CD4-positive, alpha-beta T cell treated with Interleukin-21 for 1 hour (primary cell): ENCODE measurements at regions not wholly inside any gene's neighbourhood (a gene's known extent, or its start where the extent isn't known, plus 50 kb on each side); places are given as distances from the start of the nearest gene placed in this dataset.

Experiments
- DNase-seq: peaks from one replicate; pipeline ENCODE4 v3.0.0-alpha.2; 2020

DNA sequence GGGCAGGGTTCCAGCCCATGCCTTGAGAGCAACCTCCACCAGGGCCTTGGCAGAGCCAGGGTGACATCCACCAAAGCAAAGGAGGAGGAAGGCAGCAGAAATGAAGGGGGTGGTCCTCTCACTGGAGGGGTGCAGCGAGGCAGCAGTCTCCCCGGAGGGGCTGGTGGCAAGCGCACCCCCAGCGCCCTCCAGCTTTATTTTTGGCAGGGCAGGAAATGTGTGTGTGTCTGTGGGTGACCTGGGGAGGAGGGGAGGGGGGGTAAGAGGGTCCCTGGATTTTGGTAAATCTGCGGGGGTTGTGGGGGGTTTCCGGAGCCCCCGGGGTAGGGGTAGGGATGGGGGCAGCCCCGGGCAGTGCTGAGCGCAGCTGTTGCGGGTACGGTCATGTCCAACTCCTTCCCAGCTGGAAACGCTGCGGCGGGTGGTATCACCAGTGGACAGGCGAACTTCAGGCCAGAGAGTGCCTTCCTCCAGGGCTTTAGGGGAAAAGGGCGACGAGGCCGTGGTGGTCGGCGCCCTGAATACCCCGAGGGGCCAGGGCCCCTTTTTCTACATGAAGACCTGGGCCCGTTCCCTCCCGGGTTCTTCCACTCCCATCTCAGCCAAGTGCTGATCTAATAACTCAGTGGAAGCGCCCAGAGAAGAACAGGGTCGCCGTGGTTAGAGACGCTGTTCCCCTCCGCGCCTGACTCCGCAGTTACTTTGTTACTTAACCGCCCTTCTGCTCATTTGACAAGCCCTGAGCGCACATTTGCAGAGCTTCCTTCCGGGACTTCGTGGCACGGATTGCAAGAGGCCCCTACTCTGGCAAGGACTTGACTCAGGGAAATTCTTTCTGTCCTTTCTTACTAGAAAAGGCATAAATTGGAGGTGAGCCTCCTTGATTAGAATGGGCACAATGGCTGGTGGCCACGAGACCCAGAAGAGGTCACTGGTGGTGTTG lies 55.2 kb downstream of the FOS start:
- DNase-seq: peak; percentile 66

DNA sequence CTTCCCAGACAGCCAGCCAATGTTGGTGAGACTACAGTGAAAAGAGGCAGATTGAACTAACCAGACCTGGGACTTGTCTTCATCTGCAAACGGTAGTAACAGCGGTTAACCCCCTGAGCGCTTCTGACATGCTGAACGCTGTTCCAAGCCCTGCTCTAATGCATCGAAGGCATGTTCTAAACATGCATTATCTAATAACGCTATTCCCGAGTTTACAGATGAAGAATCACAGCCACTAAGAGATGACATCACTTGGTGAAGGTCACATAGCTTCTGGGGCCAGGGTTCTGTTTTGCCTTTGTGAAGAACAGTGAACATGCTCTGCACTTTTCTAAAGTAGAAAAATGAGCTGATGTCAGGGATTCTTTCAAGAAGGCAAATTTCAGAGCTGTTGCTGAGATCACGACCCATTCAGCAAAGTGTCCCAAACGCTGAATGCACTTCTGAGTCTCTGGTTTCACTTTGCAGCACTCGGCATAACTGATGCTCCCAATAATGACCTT lies 56.0 kb downstream of the FOS start:
- no peak for DNase-seq

- no peak for DNase-seq
Measured at GRCh38 chr14:75335571-75335970, 56.9 kb downstream of the FOS start.

GRCh38 chr14:75338398-75338797 lies 59.8 kb downstream of the FOS start:
- DNase-seq: no peak

DNA sequence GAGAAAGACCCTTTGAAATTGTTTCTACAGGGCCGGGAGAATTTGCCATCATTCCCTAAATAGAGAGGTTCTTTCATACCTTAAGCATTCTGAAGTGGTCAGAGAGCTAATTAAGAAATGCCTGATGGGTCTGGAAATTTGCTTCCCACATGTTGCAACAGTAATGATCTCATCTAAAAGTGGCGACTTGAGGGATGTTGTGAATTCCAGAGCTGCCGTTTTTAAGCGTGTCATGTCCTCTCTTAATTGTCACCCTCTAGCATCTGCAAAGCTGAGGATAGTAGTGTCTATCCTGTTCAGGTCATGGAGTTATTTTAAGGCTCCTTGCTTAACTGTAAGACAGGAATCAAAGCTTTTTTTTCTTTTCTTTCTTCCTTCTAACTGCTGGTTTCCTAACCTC lies 60.4 kb downstream of the FOS start:
- no peak for DNase-seq

- DNase-seq: no peak
Measured at GRCh38 chr14:75340921-75341320, 62.3 kb downstream of the FOS start.

DNA sequence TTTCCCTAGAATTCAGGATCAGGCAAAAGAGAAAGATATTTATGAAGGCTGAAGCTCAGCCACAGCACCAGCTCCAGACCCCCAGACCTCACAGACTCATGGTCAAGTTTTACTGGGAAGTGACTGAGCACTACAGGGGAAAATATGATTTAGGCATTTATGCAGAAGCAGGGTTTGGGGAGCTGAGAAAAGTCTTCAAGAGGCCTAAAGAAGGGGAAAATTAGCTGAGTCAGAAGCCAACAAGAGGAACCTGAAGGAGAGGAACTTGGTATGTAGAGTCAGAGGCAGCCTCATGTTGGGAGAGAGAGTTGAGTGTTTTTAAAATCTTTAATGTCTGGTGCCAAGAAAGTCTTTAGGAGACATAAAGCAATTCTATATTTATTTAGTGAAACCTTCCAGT lies 63.0 kb downstream of the FOS start:
- DNase-seq: no peak

DNA sequence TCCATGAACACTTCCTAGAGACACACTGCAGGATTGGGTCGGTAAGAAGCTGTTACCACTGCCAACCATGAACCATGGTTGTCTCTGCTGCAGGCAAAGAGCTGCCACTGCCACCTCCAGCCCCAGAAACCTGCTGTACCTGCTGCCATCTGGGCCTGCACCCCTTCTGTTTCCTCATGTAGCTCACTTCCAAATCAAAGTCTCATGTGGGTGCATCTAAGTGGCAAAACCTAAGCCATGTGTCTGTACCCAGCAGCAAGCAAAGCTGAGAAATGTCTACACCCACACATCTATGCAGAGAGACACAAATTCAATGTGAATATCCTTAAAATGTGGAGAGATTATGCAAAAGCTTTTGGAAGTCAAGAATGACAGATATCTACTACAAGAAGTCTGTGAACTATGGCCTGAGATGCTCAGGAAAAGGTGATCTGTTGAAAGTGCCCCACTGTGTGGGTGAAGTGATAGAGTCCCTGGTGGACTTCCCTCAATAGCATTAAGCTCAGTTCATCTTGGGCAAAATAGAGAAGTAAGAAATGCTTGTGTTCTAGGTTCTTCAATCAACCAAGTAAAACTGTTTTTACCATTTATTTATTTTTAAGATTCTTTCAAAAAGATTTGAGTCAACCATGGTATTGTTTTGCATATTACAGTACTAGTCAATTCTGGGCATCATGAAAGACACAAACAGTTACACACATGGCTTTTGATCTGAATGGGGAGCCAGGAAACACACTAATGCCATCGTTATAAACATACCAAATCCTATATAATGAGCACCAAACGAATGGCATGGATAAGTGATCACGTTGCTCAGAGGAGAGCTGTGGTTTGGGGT lies 64.4 kb downstream of the FOS start:
- no peak for DNase-seq

GRCh38 chr14:75343911-75344310 lies 65.3 kb downstream of the FOS start:
- no peak for DNase-seq

DNA sequence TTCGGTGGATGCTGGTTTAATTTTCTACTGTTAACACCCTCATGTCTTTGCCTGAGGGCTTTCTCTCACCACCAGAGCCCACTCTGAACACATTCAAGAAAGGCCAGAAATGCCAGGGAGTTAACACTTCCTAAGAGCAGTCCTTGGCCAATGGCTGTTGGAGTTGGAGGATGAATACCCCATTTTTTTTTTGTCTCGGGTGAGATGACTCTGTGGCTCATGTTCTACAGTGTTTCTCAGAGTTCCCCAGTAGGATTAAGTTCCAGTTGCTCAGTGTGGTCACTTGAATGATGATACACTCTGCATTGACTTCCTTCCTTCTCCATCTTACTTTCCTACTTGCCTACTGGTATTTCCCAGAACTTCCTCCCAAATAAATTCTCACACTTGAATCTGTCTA lies 65.8 kb downstream of the FOS start:
- no peak for DNase-seq

DNA sequence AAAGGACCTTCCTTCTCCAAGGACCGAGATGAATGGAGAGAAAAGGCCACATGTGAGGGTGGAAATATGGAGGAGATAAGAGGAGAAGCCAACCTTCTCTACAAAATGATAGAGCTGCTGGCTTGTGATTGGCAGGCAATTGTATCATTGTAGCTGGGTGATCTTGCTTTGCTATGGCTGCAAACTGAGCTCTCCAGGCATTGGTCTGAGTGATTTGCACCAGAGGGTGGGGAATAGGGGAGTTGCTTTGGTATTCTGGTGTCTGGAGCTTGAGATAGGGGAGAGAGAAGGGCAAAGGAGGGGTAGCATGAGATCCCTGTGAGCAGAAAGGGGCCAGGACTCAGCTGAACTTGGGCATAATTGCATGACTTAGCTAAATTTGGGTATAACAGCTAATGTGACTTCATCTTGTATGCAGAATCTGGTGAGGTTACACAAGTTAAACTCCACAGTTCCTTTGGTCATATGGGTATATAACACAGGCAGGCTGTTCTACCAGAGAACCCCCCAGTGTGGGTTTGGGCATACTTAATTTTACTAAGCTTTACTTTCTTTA lies 72.0 kb downstream of the FOS start:
- no peak for DNase-seq

- no peak for DNase-seq
Measured at GRCh38 chr14:75359098-75359497, 68.7 kb upstream of the JDP2 start.

DNA sequence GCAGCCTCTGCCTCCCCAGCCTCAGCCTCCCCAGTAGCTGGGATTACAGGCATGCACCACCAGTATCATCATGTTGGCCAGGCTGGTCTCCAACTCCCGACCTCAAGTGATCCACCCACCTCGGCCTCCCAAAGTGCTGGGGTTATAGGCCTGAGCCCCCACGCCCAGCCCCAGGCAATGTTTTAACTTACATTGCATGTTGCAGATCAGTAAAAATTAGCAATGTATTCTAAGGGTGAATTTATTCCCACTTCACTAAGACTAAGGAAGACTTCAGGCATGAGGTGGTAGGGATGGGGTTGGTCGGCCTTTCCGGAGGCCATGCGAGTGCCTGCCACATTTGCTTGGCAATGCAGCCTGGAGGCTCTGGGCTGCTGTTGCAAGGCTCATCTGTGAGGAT lies 66.8 kb upstream of the JDP2 start:
- no peak for DNase-seq

DNA sequence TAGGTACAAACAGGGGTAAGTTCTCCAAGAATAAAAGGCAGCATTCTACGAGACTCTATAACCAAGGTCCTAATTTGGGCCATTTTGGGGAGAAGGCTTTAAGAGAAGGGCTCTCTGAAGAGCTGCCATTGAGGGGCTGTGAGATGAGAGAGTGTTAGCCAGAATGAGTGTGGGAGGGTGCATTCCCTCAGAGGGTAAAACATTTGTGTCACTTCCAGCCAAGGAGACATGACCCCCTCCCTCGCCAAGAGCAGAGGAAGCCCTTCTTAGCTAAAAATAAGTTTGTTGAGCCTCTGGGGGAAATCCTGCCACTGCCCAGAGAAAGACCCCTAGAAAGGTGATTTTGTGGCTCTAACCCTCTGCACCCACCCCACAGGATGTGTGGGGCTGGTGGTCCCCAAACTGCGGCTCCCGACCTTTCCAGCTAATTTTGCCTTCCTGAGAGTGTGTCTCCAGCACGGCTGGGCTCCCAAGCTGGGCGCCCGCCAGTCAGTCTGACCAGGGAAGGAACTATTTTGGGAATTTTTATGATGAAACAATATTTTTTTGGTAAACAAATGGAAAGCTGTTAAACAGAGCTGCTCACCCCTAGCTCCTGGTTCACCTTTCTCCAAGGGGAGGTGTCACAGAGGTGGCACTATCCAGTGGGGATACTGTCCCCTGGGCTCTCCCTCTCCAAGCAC lies 65.9 kb upstream of the JDP2 start:
- no peak for DNase-seq

- DNase-seq: no peak
Measured at GRCh38 chr14:75363130-75363529, 64.7 kb upstream of the JDP2 start.

DNA sequence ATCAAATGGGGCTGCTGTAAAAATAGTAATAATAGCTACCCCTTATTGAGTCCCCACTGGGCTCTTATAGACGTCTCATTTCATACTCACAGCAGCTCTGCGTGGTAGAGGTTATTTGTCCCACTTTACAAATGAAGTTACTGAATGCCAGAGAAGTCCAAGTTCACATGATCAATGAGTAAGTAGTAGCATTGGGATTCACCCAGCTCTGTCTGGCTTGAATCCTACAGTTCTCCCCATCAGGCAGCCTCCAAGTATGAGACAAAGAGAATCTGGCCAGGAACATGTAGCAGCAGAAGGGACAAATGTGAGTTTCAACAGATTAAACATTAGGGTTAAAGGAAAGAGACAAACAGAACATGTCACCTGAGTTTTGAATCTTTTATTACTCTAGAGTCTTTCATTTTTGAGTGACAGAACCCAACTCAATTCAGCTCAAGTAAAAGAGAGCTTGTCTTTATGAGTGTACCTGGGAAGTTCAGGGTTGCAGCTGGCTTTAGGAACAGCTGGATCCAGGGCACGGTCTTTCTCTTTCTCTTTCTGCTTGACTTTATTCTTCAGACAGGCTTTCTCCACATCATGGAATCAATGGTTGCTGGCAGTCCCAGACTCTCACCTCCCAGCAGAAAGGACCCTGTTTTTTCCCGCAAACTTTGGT lies 64.1 kb upstream of the JDP2 start:
- no peak for DNase-seq

GRCh38 chr14:75365116-75365515 lies 62.7 kb upstream of the JDP2 start:
- no peak for DNase-seq

DNA sequence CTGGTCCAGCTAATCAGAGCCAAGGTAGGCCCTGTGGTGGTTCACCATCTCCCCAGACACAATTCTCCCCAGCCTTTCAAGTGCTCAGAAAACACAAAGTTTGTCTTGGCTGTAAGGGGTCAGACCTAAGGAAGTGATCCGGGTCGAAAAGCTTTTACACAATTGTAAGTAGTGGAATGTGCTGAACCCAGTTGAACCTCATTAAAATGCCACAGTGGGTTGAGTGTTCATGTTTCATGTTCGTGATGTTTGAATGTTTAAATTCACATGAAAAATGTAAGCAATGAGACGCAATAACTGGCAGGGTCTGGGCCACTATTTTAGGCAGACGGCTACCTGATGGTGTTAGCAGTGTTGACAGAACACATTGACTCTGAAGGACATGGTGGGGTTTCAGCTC lies 60.9 kb upstream of the JDP2 start:
- DNase-seq: no peak

DNA sequence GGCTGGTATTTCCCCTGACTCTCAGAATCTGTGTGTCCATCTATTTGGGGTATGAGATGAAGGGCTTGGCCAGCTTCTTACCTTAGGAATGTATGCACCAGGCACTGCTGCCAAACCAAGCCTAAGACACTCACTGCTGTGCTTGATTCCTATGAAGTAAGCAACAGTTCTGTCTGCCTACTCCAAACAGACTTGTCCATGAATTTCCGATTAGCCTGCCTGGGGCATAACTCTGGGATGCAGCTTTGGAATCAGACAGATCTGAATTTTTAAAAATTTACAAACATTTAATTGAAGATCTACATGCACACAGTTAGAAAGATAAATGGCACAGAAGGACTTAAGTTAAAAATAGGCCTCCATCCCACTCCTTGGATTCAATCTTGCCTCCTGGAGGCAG lies 59.5 kb upstream of the JDP2 start:
- DNase-seq: no peak

DNA sequence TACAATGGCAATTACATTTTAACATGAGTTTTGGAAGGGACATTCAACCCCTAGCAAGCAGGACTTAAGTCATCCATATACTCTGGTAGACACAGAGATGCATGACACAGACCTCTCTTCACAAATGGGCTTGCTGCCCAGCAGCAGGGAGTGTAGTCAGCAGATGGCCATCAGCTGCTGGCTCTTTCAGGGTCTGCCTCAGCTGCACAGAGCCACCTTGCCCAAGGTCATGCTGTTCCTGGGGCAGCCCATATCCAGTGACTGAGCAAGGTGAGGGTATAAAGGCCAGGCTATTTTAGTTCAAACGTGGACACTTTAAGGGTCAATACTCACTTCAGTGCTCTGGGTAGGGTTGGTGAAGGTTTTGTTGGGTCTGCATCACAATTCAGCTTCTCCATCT lies 58.3 kb upstream of the JDP2 start:
- DNase-seq: no peak

GRCh38 chr14:75370416-75371205 lies 57.2 kb upstream of the JDP2 start:
- no peak for DNase-seq

DNA sequence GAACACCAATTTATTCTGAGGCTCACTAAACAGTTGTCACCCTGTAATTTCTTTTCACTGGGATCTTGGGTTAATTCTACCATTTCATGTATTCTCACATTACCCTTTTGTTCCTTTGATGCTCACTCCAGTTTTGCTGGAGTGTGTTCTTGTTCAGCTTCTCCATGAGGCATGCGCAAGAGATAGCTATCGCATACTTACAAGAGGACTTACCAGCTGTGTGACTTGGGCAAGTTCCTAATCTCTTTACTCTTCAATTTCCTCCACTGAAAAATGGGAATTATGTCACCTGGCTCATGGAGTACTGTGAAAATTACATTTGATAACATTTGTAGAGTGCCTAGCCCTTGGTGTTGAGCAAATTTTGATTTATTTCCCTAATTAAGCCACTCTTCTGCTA lies 56.5 kb upstream of the JDP2 start:
- no peak for DNase-seq
